Activated T-cell treated with anti-CD3 and anti-CD28 coated beads, Interleukin-2, amount 50 U/mL, for 24 hours (primary cell): ENCODE measurements at regions not wholly inside any gene's neighbourhood (a gene's known extent, or its start where the extent isn't known, plus 50 kb on each side); places are given as distances from the start of the nearest gene placed in this dataset.

Experiments used
- DNase-seq: peaks from one replicate; pipeline ENCODE4 v3.0.0-alpha.2; 2020
- H3K27ac Mint-ChIP-seq: 2 replicates; pipeline ENCODE4 v1.8.0; 2020; ENCODE audit warnings: mild to moderate bottlenecking, mixed read lengths
- H3K27me3 Mint-ChIP-seq: 2 replicates; pipeline ENCODE4 v1.8.0; 2020; ENCODE audit warnings: mixed read lengths
- H3K36me3 Mint-ChIP-seq: 2 replicates; pipeline ENCODE4 v1.8.0; 2020; ENCODE audit warnings: low read depth, mixed read lengths
- H3K4me1 Mint-ChIP-seq: 2 replicates; pipeline ENCODE4 v1.8.0; 2020; ENCODE audit warnings: low read depth, mixed read lengths
- H3K4me3 Mint-ChIP-seq: 2 replicates; pipeline ENCODE4 v1.8.0; 2020; ENCODE audit warnings: mild to moderate bottlenecking, moderate library complexity, mixed read lengths
- H3K9me3 Mint-ChIP-seq: 2 replicates; pipeline ENCODE4 v1.8.0; 2020; ENCODE audit warnings: mixed read lengths

DNA sequence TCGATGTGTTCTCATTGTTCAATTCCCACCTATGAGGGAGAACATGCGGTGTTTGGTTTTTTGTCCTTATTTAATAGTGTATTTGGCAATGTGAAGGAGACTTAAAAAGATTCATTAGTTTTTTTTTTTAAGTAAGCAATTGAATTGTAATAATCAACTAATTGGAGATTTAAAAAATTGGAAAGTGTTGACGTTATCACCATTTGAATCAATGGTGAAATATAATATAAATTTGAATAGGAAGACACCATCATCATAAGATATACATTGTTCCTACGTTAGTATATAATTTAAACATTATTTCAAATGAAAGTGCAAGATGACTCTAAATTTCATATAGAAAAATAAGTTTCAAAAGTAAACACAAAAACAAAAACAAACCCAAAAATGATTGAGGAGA is 2858.1 kb upstream of the PCDH20 start:
- no peaks in the 10 kb centered on the region for H3K36me3 Mint-ChIP-seq
- no peak overlapping the region for H3K4me3 Mint-ChIP-seq
- no peak overlapping the region for H3K27ac Mint-ChIP-seq
- peaks cover 3% of the 10 kb centered on the region for H3K9me3 Mint-ChIP-seq
- H3K4me1 Mint-ChIP-seq, result no peaks in the 10 kb centered on the region
- H3K27me3 Mint-ChIP-seq, result no peaks in the 10 kb centered on the region
- DNase-seq, result no peak

DNA sequence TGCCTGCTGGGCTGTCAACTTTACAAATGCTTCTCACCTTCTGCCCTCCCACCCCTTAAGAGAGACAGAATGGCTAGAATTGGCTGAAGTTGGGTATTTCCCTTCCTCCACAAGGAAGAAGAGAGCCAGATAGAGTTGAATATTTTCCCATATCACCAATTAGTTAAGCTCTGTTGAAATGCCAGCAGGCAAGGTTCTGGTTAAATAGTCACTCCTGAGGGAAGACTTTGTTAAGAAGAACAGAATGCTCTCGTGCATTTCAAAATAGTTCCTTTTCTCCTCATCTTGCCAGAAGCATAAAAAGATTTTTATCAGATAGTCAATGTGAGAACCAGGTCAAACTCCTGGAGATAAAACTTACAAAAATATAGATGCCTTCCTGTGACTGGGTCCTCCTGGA is 2857.0 kb upstream of the PCDH20 start:
- Mint-ChIP-seq H3K4me1 (no peaks in the 10 kb centered on the region), H3K27ac (no peak overlapping the region), H3K9me3 (peaks cover 5% of the 10 kb centered on the region), H3K4me3 (no peak overlapping the region), H3K27me3 (no peaks in the 10 kb centered on the region), H3K36me3 (no peaks in the 10 kb centered on the region)
- DNase-seq, result no peak

DNA sequence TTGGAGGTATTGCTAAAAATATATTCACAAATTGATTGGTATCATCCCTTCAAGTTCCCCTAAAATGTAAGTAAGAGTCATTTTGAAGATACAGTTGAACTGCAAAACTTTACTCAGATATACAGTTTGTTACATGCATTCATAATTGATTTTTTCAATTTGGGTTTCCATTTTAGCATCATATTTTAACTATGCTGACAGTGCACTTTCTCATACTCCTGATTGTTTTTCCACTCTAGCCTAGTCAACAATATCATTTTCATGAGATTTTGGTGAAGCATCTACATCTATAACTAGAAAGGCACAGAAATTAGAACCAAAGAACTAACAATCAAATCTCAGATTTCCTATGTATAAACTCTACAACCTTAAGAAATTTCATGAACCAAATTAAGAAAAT is 2850.4 kb upstream of the PCDH20 start:
- Mint-ChIP-seq H3K4me3 (no peak overlapping the region), H3K27ac (no peak overlapping the region), H3K27me3 (no peaks in the 10 kb centered on the region), H3K9me3 (peaks cover 31% of the 10 kb centered on the region), H3K36me3 (no peaks in the 10 kb centered on the region), H3K4me1 (no peaks in the 10 kb centered on the region)
- DNase-seq, result no peak

DNA sequence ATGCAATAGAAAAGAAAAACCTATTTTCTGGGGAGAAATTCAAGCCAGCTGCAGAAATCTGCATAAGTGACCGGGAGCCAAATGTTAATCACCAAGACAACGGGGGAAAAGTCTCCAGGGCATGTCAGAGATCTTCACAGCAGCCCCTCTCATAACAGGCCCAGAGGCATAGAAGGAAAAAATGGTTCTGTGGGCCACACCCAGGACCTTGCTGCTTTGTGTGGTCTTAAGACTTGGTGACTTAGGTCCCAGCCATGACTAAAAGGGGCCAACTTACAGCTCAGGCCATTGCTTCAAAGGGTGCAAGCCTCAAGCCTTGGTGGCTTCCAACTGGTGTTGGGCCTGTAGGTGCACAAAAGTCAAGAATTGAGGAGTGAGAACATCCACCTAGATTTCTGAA is 2847.6 kb upstream of the PCDH20 start:
- H3K9me3 Mint-ChIP-seq, result peaks cover 31% of the 10 kb centered on the region
- H3K4me3 Mint-ChIP-seq, result no peak overlapping the region
- H3K27ac Mint-ChIP-seq, result no peak overlapping the region
- H3K4me1 Mint-ChIP-seq, result no peaks in the 10 kb centered on the region
- no peaks in the 10 kb centered on the region for H3K27me3 Mint-ChIP-seq
- no peaks in the 10 kb centered on the region for H3K36me3 Mint-ChIP-seq
- no peak for DNase-seq

DNA sequence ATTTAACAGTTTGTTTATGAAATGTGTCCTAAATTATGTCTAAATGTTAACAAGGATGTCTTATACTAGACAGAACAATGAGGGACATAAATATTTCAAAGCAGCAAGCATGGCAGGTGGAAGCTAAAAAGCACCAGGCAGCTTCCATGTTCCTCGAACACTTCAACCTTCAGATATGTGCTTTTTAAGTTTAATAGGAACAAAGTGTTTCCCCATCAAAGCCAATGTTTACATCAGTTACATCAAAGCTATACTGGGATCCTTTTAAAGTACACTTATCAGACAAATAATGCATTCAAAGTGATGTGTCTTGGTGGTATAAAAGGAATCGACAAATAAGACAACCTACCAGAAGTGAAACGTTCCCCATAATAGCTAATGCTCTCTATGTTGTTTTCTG is 2841.1 kb upstream of the PCDH20 start:
- Mint-ChIP-seq H3K9me3 (peaks cover 18% of the 10 kb centered on the region), H3K4me3 (no peak overlapping the region), H3K27ac (no peak overlapping the region), H3K4me1 (no peaks in the 10 kb centered on the region), H3K27me3 (no peaks in the 10 kb centered on the region), H3K36me3 (no peaks in the 10 kb centered on the region)
- no peak for DNase-seq

DNA sequence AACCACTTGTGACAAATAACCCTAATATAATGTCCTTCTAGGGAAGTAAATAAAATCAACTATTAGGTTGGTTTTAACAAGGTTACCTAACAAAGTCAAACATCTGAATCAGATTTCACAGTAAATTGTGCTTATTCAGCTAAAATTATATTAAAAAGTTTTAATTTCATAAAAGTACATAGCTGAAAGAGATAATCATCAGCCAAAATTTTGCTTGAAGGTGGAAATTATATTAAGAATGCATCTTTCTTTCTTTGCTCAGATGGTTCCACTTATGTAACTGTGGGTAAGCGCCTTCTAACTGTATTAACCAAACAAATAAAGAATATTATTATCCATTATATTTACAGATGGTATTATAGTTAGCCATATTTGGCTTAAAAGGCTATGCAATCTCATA is 2840.3 kb upstream of the PCDH20 start:
- no peaks in the 10 kb centered on the region for H3K4me1 Mint-ChIP-seq

DNA sequence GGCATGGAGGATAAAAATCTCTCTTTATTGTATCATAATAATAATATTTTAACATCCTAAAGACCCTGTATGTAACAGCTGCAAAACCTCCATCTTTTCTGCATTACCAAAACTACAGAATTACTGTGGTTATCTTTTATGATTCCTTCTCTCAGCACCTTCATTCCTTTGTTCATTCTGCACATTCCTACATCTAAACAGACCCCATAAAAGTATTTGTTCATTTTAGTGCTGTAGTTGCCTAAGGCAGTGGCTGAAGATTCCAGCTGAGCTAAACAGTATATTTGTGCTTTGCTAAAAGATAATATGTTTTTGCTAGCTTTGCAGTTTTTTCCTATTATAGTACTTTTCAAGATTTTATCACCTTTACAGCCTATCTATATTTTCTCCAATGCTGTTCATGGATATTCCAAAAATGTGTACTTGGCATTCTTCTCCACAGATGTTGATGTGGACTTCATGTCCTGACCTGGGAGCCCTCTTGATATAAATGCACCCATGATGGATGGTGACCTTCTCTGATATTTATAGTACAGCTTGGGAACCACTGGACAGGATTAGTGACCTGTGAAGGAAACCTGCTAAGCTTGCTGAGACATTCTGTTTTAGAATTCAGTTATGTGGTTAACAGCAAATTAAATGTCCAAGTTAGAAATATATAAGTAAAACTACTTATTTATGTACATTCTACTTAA is 2832.9 kb upstream of the PCDH20 start:
- no peak for DNase-seq
- H3K27ac Mint-ChIP-seq, result no peak overlapping the region
- no peaks in the 10 kb centered on the region for H3K4me1 Mint-ChIP-seq
- H3K4me3 Mint-ChIP-seq, result no peak overlapping the region
- no peaks in the 10 kb centered on the region for H3K27me3 Mint-ChIP-seq
- no peaks in the 10 kb centered on the region for H3K36me3 Mint-ChIP-seq
- peaks cover 29% of the 10 kb centered on the region for H3K9me3 Mint-ChIP-seq

More for the DNA sequence above, 2840.3 kb upstream of the PCDH20 start:
- DNase-seq, result no peak
- Mint-ChIP-seq H3K36me3 (no peaks in the 10 kb centered on the region), H3K27me3 (no peaks in the 10 kb centered on the region), H3K9me3 (peaks cover 14% of the 10 kb centered on the region), H3K4me3 (no peak overlapping the region), H3K27ac (no peak overlapping the region)

DNA sequence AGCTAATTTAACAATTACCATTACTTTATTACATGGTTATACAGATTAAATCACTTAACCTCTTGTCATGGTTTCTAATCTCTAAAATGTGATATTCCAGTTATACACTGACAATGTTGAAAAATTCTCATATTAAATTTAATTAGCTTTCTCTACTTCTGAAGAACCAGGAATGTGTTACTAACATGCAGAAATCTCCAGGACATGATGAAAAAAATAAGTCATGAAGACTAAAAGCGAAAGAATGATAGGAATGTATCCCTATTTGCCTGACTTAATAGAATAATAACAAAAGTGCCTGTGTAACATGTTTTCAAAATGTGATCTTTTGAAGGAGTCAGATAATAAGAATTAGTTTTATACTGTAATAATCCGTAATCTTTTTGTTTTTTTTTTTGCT is 2823.7 kb upstream of the PCDH20 start:
- Mint-ChIP-seq H3K4me3 (no peak overlapping the region), H3K27me3 (no peaks in the 10 kb centered on the region), H3K9me3 (peaks cover 17% of the 10 kb centered on the region), H3K36me3 (no peaks in the 10 kb centered on the region), H3K4me1 (no peaks in the 10 kb centered on the region), H3K27ac (no peak overlapping the region)
- DNase-seq, result no peak

DNA sequence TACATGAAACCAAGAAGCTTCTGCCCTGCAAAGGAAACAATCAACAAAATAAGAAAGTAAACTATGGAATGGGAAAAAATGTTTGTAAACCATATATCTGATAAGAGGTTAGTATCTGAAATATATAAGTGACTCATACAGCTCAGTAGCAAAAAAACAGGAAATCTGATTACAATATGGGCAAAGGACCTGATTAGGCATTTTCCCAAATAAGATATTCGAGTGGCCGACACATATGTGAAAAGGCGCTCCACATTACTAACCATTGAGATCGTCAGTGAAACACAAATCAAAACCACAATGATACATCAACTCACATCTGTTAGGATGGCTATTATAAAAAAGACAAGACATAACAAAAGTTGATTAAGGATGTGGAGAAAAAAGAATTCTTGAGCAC is 2818.6 kb upstream of the PCDH20 start:
- H3K27me3 Mint-ChIP-seq, result no peaks in the 10 kb centered on the region
- no peak overlapping the region for H3K27ac Mint-ChIP-seq

DNA sequence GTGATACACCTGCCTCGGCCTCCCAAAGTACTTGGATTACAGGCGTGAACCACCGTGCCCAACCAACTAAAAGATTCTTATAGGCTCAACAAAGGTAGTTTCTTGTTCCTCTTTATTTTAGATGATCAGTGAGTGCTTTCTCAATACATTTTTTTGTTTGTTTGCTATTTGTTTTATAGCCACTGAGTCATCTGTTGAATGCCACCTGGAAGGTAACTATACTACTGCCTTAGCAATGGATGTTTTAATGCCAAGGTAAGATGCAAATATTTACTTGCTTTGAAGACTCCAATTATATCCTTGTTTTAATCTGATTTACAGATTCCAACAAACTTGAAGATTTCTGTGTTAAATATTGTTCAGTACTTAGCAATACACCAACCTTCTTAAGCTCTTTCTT is 2807.4 kb upstream of the PCDH20 start:
- Mint-ChIP-seq H3K27ac (no peak overlapping the region), H3K27me3 (no peaks in the 10 kb centered on the region), H3K9me3 (peaks cover 11% of the 10 kb centered on the region), H3K4me3 (no peak overlapping the region), H3K36me3 (no peaks in the 10 kb centered on the region), H3K4me1 (no peaks in the 10 kb centered on the region)
- no peak for DNase-seq

More for the DNA sequence above, 2818.6 kb upstream of the PCDH20 start:
- Mint-ChIP-seq H3K9me3 (peaks cover 4% of the 10 kb centered on the region), H3K4me1 (no peaks in the 10 kb centered on the region), H3K4me3 (no peak overlapping the region), H3K36me3 (no peaks in the 10 kb centered on the region)
- DNase-seq, result no peak

DNA sequence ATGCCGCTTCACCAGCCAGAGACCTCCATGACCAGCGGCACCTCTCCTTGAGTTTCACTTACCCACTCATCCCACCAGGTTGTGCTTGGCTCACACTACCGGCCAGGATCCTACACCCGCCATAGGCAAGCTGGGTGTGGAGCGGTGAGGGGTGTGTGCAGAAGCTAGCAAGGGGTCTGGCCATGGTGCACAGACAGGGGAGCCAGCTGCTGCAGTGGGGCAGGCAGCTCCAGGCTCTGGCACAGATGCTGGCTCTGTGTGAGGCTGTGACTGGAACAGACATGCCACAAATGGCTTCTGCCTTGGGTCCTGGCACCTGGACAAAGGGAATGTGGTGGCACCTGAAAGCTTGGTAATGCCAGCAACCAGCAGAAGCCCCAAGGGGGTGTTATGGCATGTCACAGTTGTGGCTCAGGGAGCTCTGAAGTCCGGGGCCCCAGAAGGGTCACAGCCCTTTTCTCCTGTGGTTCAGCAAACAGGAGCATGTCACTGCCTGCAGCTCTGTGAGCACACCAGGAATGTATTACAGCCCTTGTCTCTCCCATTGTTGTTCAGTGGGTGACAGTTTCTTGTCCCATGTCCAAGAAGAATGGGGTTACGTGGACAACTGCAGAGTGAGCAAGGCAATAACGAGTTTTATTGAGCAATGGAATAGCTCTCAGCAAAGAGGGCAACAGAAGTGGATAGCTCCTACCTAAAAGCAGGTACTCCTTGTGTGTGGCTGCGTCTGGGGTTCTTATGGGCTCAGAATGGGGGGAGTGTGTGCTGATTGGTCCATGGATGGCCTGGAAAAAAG is 2791.0 kb upstream of the PCDH20 start:
- Mint-ChIP-seq H3K9me3 (peaks cover 18% of the 10 kb centered on the region), H3K27ac (no peak overlapping the region), H3K4me3 (no peak overlapping the region), H3K27me3 (no peaks in the 10 kb centered on the region), H3K4me1 (no peaks in the 10 kb centered on the region), H3K36me3 (no peaks in the 10 kb centered on the region)
- no peak for DNase-seq

DNA sequence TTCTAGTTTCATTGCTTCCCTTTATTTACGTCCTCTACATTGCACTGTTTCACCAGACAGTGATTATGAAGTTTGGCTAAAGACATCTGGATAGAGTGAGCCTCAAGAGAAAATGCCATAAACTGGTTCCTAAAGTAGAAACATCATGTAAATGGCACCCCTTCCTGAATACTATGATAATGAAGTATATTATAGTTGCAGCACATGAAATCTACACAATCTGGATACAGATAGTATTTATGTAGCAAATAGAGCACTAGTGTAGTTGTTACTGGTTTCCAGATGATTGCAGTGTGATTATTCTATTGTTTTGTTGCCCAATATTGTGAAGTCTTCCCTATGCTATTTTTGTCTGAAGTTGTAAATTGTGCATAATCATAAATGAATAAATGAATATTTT is 2786.9 kb upstream of the PCDH20 start:
- Mint-ChIP-seq H3K4me3 (no peak overlapping the region), H3K36me3 (no peaks in the 10 kb centered on the region), H3K9me3 (peaks cover 15% of the 10 kb centered on the region), H3K27me3 (no peaks in the 10 kb centered on the region), H3K27ac (no peak overlapping the region), H3K4me1 (no peaks in the 10 kb centered on the region)
- no peak for DNase-seq

DNA sequence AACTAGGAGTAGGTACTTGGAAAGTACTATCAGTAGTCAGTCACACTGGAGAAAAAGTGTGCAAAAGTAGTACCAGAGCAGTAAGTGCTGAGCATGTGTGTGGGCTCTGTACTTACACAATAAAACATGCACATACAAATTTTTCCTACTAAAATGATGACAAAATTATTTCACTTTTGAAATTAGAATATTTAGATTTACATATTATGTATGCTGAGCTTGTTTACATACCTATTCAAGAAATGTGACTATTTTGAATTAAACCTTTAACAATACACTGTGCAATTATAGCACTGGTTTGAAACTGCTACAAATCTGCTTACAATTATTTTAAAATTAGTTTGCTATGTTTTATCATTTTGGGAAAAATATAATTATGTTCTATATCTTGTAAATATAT is 2781.6 kb upstream of the PCDH20 start:
- H3K4me1 Mint-ChIP-seq, result no peaks in the 10 kb centered on the region
- H3K36me3 Mint-ChIP-seq, result no peaks in the 10 kb centered on the region
- H3K9me3 Mint-ChIP-seq, result peaks cover 10% of the 10 kb centered on the region
- DNase-seq, result no peak
- H3K27me3 Mint-ChIP-seq, result no peaks in the 10 kb centered on the region
- H3K27ac Mint-ChIP-seq, result no peak overlapping the region
- no peak overlapping the region for H3K4me3 Mint-ChIP-seq

DNA sequence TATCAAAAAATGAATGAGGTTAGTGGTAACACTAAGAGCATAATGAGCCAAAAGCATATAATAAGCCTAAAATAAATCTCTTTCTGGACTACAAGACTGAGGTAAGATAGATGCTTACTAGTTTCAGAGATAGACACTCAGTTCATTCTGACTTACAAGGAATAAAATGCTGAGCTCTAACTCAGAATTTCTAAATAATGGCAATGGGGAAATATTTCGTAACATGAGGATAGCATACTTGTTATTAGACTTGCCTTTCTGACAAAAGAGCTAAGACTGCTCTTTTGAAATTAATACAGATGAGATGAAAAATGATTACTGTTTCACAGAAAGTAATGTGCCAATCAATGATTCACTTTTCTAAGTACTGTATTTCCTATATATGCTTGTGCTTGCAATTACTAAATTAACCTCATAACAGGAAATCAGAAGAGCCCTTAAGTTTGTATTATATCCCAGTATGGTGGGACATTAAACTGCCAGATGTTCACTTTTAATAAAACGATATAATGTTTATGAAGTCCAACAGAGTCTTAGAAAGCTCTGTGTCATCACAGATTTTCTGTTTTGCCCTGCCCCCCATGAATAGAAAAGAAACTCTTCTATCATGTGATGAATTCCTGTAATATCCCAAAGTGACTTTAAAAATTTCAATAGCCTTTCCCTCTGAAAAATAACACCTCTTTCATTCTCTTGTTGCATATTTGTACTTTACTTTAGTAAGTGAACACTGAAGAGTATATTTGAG is 2771.0 kb upstream of the PCDH20 start:
- Mint-ChIP-seq H3K27ac (no peak overlapping the region), H3K9me3 (peaks cover 18% of the 10 kb centered on the region), H3K27me3 (no peaks in the 10 kb centered on the region), H3K36me3 (no peaks in the 10 kb centered on the region), H3K4me1 (no peaks in the 10 kb centered on the region), H3K4me3 (no peak overlapping the region)
- DNase-seq, result no peak

DNA sequence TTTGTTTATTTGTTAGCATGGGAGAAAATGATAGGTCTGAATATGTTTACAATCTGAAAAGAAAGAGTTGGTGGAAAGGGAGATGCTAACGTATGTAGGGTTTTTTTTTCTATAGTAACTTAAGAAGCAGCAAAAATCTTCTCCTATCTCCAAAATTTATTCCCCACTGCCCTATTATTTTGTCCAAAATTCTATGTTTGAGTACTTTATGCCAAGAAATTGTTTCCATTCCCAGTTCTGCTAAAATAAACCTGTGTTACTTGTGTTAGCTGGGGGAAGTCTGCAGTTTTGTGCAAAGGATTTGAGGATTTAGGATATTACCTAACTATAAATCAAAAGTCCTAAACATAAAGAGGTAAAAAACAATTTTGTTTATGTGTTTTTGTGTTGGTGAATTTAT is 2770.4 kb upstream of the PCDH20 start:
- peaks cover 18% of the 10 kb centered on the region for H3K9me3 Mint-ChIP-seq
- no peak overlapping the region for H3K27ac Mint-ChIP-seq
- H3K36me3 Mint-ChIP-seq, result no peaks in the 10 kb centered on the region
- no peak overlapping the region for H3K4me3 Mint-ChIP-seq
- DNase-seq, result no peak
- H3K27me3 Mint-ChIP-seq, result no peaks in the 10 kb centered on the region
- H3K4me1 Mint-ChIP-seq, result no peaks in the 10 kb centered on the region
